OCI-M1 (cell line): ENCODE measurements at regions not wholly inside any gene's neighbourhood (a gene's known extent, or its start where the extent isn't known, plus 50 kb on each side); places are given as distances from the start of the nearest gene placed in this dataset.

ENCODE experiments used
- DNase-seq: peaks from one replicate; lab custom pipeline; 2025; lab: John Stamatoyannopoulos, UW

DNA sequence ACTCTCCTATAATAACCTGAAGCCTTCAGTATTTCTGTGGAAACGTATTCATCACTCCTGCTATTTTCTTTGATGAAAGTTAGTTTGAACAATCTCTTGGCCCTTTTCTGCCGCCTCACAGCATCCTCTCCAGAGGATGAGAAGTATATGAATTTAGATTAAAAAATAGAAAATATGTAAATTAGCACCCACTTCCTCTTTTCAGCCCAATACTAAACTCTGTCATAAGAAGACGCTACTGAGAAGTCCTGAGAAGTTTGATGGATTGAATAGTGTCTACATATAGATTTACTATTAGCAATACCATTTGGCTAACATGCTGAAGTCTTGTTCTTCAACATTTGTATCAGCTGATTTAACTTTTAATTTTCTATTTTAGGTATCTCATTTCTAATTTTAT lies 526.4 kb upstream of the SPHKAP start:
- DNase-seq, result no peak

DNA sequence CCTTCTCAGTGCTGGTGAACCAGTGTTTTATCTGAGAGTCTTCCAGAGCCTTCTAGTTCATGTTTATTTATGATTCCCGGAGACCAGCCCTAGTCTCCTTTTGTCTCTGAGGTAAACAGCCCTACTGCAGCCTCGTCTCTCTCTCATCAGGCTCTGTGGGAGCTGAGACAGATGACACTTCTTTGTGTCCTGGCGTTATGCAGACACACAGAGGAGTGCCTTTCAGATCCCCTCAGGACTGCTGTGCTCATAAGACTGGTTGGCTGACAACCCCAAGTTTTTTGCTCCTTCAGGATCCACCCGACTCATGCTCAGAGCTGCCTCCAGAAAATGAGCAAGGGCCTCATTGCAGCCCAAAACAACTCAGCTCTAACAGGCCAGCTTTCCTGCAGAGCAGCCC lies 523.8 kb upstream of the SPHKAP start:
- no peak for DNase-seq

DNA sequence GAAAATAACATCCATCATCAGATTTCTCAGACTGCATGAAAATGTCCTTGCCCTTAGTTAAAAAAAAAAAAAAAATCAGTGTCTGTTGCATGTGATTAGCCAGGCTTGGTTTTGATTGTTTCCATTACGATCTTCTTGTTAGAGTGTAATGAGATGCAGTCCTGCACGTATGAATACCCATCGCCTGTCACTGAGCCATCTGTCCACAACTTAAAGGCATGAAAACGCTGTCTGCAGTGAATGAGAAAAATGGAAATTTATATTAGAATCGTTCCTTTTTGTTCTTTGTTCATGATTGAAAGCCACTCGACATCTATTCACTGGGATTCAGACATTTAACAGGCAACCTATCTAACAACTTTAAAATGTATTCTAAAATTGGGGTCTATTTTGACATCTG lies 521.7 kb upstream of the SPHKAP start:
- no peak for DNase-seq

DNA sequence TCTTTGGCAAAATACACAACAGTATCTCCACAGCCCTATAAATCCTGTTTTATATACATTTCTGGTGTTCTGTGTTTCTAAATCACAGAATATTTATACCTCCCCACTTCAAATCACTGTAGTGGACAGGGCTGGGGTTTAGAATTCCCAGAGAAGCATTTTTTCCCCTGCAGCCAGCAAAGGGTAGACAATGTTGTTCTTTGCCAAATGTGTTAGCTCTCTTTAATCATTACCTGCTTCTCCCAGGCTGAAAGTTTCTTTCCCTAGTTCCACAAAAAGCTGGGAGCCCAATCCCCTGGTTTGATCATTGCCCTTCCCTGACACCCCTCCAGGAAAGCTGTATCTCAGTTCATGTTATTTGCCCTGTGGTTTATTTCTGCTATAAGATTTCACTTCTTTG lies 520.0 kb upstream of the SPHKAP start:
- no peak for DNase-seq

DNA sequence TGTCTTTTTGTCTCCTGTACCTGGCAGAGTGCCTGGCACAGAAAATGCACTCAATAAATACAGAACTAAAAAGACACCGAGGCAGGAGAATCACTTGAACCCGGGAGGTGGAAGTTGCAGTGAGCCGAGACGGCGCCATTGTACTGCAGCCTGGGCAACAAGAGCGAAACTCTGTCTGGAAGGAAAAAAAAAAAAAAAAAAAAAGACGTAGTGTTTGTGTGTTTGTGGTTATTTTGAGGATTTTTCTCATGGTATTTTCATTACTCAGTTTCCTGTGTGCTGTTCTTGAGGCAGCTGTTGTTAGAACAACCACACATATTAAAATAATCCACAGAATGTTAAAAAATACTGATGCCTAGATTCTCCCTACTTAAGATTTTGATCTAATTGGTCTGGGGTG lies 519.2 kb upstream of the SPHKAP start:
- DNase-seq, result no peak

GRCh38 chr2:228699888-228700287 lies 518.4 kb upstream of the SPHKAP start:
- no peak for DNase-seq

DNA sequence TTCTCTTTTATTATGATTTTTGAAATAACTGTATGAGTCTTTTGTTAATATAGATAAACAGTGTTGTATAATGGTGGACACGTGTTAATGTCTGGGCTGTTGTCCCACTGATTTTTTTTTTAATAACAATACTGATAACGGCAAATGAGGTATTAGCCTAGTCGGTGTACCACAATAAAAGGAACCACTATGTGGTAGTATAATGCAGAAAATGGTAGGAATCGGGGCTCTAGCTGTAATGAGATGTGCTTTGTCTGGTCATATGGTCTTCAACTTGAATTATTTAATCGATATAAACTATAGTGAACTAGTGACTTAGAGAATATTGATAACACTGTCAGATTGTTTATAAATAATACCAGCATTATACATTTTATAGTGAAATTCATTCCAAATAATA lies 517.9 kb upstream of the SPHKAP start:
- no peak for DNase-seq

GRCh38 chr2:228698963-228699362 lies 517.5 kb upstream of the SPHKAP start:
- DNase-seq, result no peak

- DNase-seq, result no peak
Measured at GRCh38 chr2:228697456-228697855, 516.0 kb upstream of the SPHKAP start.

DNA sequence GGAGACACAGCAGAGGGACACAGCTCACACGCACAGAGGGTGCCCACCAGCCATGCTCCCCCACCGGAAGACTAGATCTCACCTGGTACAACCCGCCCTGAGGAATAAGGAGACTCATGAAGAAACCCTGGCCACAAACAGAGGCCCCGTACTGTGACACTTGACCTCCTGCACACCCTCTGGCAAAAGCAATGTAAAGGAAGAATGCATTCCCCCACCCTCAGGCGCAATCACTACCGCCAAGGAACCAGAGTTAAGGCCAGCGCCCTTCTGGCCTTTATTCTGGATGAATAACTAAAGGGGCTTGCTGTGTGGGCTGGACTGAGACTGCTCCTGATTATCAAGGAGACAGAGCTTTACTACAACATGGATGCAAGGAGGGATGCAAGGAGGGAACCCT lies 509.2 kb upstream of the SPHKAP start:
- no peak for DNase-seq

DNA sequence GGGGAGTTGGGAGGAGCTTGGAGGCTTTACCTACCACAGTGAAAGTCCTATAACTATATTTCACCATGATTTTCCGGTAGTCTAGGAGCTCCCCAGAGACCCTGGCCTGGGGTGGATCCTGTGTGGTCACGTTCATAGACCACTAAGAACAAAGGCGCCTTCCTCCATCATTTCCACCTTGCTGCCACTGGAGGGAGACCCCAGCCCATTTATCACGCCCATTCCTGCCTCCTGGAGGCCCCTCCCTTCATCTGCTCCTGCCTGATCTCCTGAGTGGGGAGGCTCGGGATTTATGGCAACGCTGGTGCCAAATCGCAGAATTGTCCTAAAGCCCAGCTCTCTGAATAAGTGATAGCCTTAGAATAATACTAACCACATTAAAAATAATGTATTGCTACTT lies 507.6 kb upstream of the SPHKAP start:
- DNase-seq, result peak; percentile 2

- DNase-seq, result no peak
Measured at GRCh38 chr2:228688007-228688645, 506.6 kb upstream of the SPHKAP start.

DNA sequence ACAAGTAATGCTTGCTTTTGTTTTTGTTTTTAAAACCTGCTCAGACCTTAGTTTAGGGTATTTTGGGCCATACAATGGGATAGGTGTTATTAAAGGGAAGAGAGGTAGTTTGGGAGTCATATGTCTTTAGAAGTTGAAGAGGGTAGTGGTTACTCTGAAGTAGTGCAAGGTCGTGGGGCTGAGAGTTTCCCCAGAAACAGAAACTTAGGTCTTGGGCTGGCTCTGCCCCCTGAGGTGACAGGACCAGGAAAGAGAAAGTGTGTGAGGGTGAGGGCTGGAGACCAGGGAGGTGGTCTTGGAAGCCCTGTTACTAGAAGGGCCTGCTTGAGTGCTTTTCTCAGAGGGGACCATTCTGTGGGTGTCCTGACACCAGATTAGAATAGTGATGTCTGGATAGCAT lies 500.5 kb upstream of the SPHKAP start:
- no peak for DNase-seq

DNA sequence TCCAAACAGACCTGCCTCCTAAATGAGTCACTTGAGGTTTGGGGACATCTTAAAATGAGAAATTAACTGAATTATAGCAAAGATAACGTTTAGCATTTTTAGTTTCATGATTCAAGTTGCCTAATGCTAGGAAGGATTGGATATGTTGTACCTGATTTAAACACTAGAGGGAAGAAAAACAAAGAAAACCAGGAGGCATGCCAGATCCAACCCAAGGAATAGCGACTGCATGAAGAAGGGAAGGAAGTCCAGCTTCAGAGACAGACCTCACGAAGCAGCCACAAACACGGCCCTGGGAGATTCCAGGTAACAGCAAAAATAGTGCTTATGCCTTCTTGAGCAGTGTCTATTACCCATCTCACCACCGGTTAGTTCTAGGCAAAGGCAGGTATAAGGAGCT lies 499.9 kb upstream of the SPHKAP start:
- DNase-seq, result peak; percentile 9

DNA sequence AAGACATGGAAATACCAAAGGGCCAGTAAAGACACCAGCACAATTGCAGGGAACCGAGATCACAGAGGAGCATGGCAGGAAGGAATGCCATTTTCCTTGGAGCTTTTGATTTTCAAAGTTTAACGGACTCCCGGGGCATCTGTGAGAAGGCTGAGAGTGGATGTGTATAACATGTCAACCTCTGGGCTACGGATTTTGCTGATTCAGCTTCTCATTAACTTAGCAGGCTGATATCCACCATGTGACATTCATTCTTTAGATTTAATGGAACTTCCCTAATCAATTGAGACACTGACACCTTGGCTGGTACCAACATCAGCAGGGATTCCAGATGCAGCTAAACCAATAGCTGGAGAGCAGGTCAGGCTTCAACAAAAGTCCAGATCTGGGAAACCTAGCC lies 496.6 kb upstream of the SPHKAP start:
- DNase-seq, result no peak

DNA sequence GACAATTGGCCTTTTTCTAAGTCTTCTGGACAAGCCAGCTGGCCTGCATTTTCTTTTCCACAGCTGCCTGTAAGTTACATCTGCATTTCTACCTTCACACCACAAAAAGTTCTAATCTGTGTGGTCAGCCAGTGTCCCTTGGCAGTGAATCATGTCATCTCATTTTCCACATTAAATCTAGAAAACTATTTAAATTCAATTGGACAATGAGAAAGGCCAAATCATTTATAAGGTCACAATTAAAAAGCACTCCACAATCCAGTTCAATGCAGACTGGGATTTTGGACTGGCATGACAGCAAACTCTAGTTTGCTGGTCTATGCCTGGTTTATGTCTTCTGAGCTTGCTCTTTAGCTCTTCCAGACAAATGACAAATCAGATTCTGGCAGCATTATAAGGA lies 494.2 kb upstream of the SPHKAP start:
- DNase-seq, result no peak

GRCh38 chr2:228675091-228675490 lies 493.6 kb upstream of the SPHKAP start:
- DNase-seq, result no peak

GRCh38 chr2:228673876-228674554 lies 492.5 kb upstream of the SPHKAP start:
- DNase-seq, result no peak

DNA sequence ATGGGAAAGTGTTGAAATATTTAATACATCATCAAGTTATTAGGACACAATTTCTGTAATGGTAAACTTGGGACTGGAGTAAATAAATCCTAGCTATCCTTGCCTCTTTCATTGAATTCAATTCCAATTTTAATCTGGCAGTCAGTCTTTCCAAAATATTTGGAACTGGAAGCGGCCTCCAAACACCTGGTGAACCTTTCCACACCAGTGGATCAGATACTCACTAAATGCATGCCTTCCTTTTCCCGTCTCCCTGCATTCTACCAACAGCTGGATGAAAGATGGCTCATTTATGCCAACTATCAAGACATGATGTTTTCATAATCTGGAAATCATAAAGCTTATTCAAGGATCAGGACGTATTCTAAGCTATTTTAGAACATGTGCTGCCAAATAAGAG lies 488.2 kb upstream of the SPHKAP start:
- DNase-seq, result no peak

DNA sequence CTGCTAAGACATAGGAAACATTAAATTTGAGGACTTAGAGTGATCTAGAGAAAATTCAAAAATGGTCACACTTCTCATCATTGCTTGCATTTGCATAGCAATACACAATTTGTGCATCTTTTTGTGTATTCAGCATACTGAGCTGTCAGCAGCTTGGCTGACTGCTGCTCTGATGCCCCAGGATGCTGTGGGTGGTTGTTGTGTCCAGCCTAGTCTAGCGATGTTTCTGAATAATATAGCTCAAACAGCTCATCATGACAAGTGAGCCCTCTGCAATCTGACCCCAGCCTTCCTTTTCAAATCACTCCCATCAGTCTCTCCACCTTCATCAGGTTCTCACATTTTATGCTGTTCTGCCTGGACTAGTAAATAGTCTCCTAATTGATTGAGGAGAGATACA lies 483.7 kb upstream of the SPHKAP start:
- DNase-seq, result no peak

DNA sequence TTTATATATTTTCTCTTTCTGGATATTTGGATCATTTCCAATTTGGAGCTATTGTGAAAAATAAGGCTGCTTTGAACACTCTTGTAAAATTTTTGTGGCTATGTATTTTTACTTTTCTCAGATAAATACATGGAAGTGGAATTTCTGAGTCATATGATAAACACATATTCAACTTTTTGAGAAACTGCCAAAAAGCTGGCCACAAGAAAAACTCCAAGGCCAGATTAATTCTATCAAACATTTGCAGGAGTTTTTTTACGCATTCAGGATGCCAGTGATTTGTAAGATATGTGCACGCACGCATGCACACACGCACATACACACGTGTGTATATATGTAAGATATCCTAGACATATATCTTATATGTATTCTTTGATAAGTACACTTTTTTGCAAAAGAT lies 477.5 kb upstream of the SPHKAP start:
- peak; percentile 24 for DNase-seq

- peak; percentile 42 for DNase-seq
Measured at GRCh38 chr2:228657807-228658402, 476.4 kb upstream of the SPHKAP start.

- no peak for DNase-seq
Measured at GRCh38 chr2:228655331-228655730, 473.8 kb upstream of the SPHKAP start.

- no peak for DNase-seq
Measured at GRCh38 chr2:228654707-228655106, 473.2 kb upstream of the SPHKAP start.
